HG02759 (cell line): ENCODE measurements at regions not wholly inside any gene's neighbourhood (a gene's known extent, or its start where the extent isn't known, plus 50 kb on each side); places are given as distances from the start of the nearest gene placed in this dataset.

ENCODE experiments used
- ATAC-seq: cut with Tn5 transposase; IDR thresholded peaks from one replicate; pipeline ENCODE4 v1.9.1; 2021; ENCODE audit warnings: mild to moderate bottlenecking, moderate library complexity; ENCODE audit not compliant: unreplicated experiment

GRCh38 chr12:92539976-92540781 is 162.6 kb upstream of the PLEKHG7 start:
- ATAC-seq = peak; percentile 39

GRCh38 chr12:92539110-92539749 is 163.6 kb upstream of the PLEKHG7 start:
- ATAC-seq = peak; percentile 63

GRCh38 chr12:92537290-92537960 is 165.4 kb upstream of the PLEKHG7 start:
- no peak for ATAC-seq

GRCh38 chr12:92535961-92536360 is 166.8 kb upstream of the PLEKHG7 start:
- ATAC-seq = no peak

GRCh38 chr12:92533280-92533890 is 169.4 kb upstream of the PLEKHG7 start:
- ATAC-seq = no peak

- no peak for ATAC-seq
These were observed 172.1 kb upstream of the PLEKHG7 start for GRCh38 chr12:92530706-92531105.

GRCh38 chr12:92529944-92530343 is 172.8 kb upstream of the PLEKHG7 start:
- ATAC-seq = peak; percentile 83

GRCh38 chr12:92528586-92528985 is 174.2 kb upstream of the PLEKHG7 start:
- no peak for ATAC-seq

GRCh38 chr12:92528097-92528496 is 174.7 kb upstream of the PLEKHG7 start:
- ATAC-seq = no peak

GRCh38 chr12:92524489-92524888 is 178.3 kb upstream of the PLEKHG7 start:
- ATAC-seq = no peak

GRCh38 chr12:92520511-92520910 is 182.3 kb upstream of the PLEKHG7 start:
- no peak for ATAC-seq

GRCh38 chr12:92519284-92519683 is 183.5 kb upstream of the PLEKHG7 start:
- no peak for ATAC-seq

- ATAC-seq = no peak
These were observed 184.7 kb upstream of the PLEKHG7 start for GRCh38 chr12:92518071-92518470.

GRCh38 chr12:92516277-92516600 is 186.6 kb upstream of the PLEKHG7 start:
- peak; percentile 82 for ATAC-seq

- ATAC-seq = no peak
These were observed 189.5 kb upstream of the PLEKHG7 start for GRCh38 chr12:92513231-92513730.

GRCh38 chr12:92511786-92512185 is 191.0 kb upstream of the PLEKHG7 start:
- no peak for ATAC-seq

GRCh38 chr12:92509156-92509738 is 193.5 kb upstream of the PLEKHG7 start:
- no peak for ATAC-seq

GRCh38 chr12:92506891-92507290 is 195.9 kb upstream of the PLEKHG7 start:
- ATAC-seq = no peak

- ATAC-seq = no peak
These were observed 196.3 kb upstream of the PLEKHG7 start for GRCh38 chr12:92506460-92506859.

- ATAC-seq = peak; percentile 33
These were observed 197.2 kb upstream of the PLEKHG7 start for GRCh38 chr12:92505254-92506231.
